ENCODE measurements at regions not wholly inside any gene's neighbourhood (a gene's known extent, or its start where the extent isn't known, plus 50 kb on each side); places are given as distances from the start of the nearest gene placed in this dataset.

DNA sequence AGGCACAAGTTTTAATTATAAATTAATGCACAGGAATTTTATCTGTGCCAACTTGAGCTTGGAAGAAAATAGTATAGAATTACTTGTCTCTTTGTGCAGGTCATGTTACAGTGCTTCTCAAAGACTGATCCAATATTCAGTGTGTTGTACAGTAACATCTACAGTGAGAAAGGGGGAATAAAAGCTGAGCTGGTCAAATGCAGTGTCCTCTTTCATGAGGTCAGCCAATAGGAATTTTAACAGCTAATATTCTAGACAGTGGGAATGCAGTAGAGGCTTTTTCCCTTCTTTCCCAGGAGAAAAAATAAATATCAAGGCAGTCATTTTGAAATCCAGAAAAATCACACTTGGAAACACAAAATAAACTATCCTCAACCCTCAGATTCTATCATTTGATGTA lies 95.7 kb upstream of the ITGA1 start:
- no peak for TF ChIP-seq CTCF (conservative IDR thresholded peaks at IDR 0.05; ENCODE audit: low read length)
- no peak for TF ChIP-seq EZH2phosphoT487 (IDR thresholded peaks at IDR 0.05; ENCODE audit: borderline replicate concordance)

Data from Loucy (cell line).